HepG2 (cell line): ENCODE measurements at regions not wholly inside any gene's neighbourhood (a gene's known extent, or its start where the extent isn't known, plus 50 kb on each side); places are given as distances from the start of the nearest gene placed in this dataset.

Experiments used
- CEBPG ChIP-seq: IDR thresholded peaks from 2 replicates; pipeline ENCODE4 v1.6.1; 2016
- CHCHD3 ChIP-seq: sonication (generic); formaldehyde crosslinking; IDR thresholded peaks from 2 replicates; pipeline ENCODE4 v1.8.0; 2022; ENCODE audit warnings: mild to moderate bottlenecking, missing genetic modification reagents, moderate library complexity
- DR1 ChIP-seq: sonication (generic); formaldehyde crosslinking; IDR thresholded peaks from 2 replicates; pipeline ENCODE4 v1.8.0; 2021; ENCODE audit warnings: mild to moderate bottlenecking, missing genetic modification reagents, inconsistent platforms
- NFE2L2 ChIP-seq: fragments of 150-350 bp; IDR thresholded peaks from 2 replicates; pipeline ENCODE4 v1.6.1; 2014; ENCODE audit warnings: low read length
- PPARG ChIP-seq: conservative IDR thresholded peaks from 2 replicates; pipeline ENCODE4 v1.6.1; 2016; ENCODE audit warnings: missing biosample characterization, missing genetic modification reagents
- RFX1 ChIP-seq: fragments of 450-650 bp; IDR thresholded peaks from 2 replicates; pipeline ENCODE4 v1.6.1; 2017
- SNAPC5 ChIP-seq: sonication (generic); formaldehyde crosslinking; IDR thresholded peaks from 2 replicates; pipeline ENCODE4 v1.8.1; 2023; ENCODE audit warnings: mild to moderate bottlenecking, missing genetic modification reagents, borderline replicate concordance
- SRSF4 ChIP-seq: fragments of 200-400 bp; formaldehyde crosslinking; IDR thresholded peaks from one replicate; pipeline ENCODE4 v1.6.1; 2018; ENCODE audit warnings: mild to moderate bottlenecking, low read depth, low read length, moderate library complexity; ENCODE audit not compliant: poor library complexity, severe bottlenecking
- TOE1 ChIP-seq: sonication (generic); formaldehyde crosslinking; IDR thresholded peaks from 2 replicates; pipeline ENCODE4 v1.4.0; 2020; ENCODE audit warnings: mild to moderate bottlenecking, missing genetic modification reagents
- ZNF17 ChIP-seq: sonication (generic); formaldehyde crosslinking; IDR thresholded peaks from 2 replicates; pipeline ENCODE4 v1.5.0; 2020; ENCODE audit warnings: mild to moderate bottlenecking, missing genetic modification reagents
- ZNF225 ChIP-seq: sonication (generic); formaldehyde crosslinking; IDR thresholded peaks from 2 replicates; pipeline ENCODE4 v1.4.0; 2020; ENCODE audit warnings: mild to moderate bottlenecking, missing genetic modification reagents
- ZNF234 ChIP-seq: sonication (generic); formaldehyde crosslinking; conservative IDR thresholded peaks from 2 replicates; pipeline ENCODE4 v1.5.1; 2020; ENCODE audit warnings: mild to moderate bottlenecking, missing genetic modification reagents
- TF ChIP-seq, protein P1 (sequence below): sonication (generic); formaldehyde crosslinking; IDR thresholded peaks from 2 replicates; pipeline ENCODE4 v1.4.0; 2020; ENCODE audit warnings: missing genetic modification reagents, borderline replicate concordance
- TF ChIP-seq, protein P2 (sequence below): IDR thresholded peaks from 2 replicates; pipeline ENCODE4 v1.6.1; 2016; ENCODE audit warnings: mild to moderate bottlenecking
- TF ChIP-seq, protein P3 (sequence below): IDR thresholded peaks from 2 replicates; pipeline ENCODE4 v1.6.1; 2016; ENCODE audit warnings: low read depth, missing genetic modification reagents, missing compliant biosample characterization
- TF ChIP-seq, protein P4 (sequence below): sonication (generic); formaldehyde crosslinking; IDR thresholded peaks from 2 replicates; pipeline ENCODE4 v1.9.0; 2022; ENCODE audit warnings: missing genetic modification reagents, mild to moderate bottlenecking, borderline replicate concordance

DNA sequence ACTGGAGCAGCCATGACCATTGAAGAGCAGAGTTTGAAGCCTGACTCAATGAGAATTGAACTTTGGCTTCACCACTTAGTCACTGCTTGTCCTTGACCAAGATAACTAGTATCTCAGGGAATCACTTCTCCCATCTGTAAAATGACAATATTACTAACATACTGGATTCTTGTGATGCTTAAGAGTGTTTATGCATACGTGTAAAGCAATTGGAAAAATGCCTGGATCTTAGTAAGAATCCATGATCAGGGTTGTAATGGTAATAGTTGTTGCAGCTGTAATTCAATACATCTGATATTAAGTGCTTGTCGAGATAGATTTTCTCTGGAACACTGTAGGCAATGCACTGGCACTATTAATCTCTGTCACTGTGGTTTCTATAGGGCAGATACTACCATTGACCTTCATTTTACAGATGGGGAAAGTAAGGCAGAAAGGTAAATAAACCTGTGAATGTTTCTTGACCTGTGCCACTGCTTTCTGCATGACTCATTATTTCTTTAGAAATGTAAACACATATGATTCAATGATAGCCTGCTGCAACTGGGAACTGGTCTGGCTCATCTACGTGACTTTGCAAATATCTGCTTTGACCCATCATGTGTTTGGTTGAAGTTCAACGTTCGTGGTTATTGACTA lies 662.5 kb downstream of the PLA2G4A start (continued):
- TF ChIP-seq, protein P1, sequence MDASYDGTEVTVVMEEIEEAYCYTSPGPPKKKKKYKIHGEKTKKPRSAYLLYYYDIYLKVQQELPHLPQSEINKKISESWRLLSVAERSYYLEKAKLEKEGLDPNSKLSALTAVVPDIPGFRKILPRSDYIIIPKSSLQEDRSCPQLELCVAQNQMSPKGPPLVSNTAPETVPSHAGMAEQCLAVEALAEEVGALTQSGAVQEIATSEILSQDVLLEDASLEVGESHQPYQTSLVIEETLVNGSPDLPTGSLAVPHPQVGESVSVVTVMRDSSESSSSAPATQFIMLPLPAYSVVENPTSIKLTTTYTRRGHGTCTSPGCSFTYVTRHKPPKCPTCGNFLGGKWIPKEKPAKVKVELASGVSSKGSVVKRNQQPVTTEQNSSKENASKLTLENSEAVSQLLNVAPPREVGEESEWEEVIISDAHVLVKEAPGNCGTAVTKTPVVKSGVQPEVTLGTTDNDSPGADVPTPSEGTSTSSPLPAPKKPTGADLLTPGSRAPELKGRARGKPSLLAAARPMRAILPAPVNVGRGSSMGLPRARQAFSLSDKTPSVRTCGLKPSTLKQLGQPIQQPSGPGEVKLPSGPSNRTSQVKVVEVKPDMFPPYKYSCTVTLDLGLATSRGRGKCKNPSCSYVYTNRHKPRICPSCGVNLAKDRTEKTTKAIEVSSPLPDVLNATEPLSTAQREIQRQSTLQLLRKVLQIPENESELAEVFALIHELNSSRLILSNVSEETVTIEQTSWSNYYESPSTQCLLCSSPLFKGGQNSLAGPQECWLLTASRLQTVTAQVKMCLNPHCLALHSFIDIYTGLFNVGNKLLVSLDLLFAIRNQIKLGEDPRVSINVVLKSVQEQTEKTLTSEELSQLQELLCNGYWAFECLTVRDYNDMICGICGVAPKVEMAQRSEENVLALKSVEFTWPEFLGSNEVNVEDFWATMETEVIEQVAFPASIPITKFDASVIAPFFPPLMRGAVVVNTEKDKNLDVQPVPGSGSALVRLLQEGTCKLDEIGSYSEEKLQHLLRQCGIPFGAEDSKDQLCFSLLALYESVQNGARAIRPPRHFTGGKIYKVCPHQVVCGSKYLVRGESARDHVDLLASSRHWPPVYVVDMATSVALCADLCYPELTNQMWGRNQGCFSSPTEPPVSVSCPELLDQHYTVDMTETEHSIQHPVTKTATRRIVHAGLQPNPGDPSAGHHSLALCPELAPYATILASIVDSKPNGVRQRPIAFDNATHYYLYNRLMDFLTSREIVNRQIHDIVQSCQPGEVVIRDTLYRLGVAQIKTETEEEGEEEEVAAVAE: no peak
- TF ChIP-seq RFX1: no peak
- TF ChIP-seq, protein P2, sequence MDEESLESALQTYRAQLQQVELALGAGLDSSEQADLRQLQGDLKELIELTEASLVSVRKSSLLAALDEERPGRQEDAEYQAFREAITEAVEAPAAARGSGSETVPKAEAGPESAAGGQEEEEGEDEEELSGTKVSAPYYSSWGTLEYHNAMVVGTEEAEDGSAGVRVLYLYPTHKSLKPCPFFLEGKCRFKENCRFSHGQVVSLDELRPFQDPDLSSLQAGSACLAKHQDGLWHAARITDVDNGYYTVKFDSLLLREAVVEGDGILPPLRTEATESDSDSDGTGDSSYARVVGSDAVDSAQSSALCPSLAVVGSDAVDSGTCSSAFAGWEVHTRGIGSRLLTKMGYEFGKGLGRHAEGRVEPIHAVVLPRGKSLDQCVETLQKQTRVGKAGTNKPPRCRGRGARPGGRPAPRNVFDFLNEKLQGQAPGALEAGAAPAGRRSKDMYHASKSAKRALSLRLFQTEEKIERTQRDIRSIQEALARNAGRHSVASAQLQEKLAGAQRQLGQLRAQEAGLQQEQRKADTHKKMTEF: 0 out of 2 replicates have a peak, but pooled peaks have one; percentile 28
- TF ChIP-seq DR1: no peak
- TF ChIP-seq PPARG: no peak
- TF ChIP-seq ZNF17: no peak
- TF ChIP-seq SRSF4: no peak
- TF ChIP-seq SNAPC5 (CRISPR knock-in tag): no peak
- TF ChIP-seq CEBPG (CRISPR knock-in tag): no peak
- TF ChIP-seq ZNF234 (CRISPR knock-in tag): no peak
- no peak for TF ChIP-seq ZNF225 (CRISPR knock-in tag)
- TF ChIP-seq, protein P3, sequence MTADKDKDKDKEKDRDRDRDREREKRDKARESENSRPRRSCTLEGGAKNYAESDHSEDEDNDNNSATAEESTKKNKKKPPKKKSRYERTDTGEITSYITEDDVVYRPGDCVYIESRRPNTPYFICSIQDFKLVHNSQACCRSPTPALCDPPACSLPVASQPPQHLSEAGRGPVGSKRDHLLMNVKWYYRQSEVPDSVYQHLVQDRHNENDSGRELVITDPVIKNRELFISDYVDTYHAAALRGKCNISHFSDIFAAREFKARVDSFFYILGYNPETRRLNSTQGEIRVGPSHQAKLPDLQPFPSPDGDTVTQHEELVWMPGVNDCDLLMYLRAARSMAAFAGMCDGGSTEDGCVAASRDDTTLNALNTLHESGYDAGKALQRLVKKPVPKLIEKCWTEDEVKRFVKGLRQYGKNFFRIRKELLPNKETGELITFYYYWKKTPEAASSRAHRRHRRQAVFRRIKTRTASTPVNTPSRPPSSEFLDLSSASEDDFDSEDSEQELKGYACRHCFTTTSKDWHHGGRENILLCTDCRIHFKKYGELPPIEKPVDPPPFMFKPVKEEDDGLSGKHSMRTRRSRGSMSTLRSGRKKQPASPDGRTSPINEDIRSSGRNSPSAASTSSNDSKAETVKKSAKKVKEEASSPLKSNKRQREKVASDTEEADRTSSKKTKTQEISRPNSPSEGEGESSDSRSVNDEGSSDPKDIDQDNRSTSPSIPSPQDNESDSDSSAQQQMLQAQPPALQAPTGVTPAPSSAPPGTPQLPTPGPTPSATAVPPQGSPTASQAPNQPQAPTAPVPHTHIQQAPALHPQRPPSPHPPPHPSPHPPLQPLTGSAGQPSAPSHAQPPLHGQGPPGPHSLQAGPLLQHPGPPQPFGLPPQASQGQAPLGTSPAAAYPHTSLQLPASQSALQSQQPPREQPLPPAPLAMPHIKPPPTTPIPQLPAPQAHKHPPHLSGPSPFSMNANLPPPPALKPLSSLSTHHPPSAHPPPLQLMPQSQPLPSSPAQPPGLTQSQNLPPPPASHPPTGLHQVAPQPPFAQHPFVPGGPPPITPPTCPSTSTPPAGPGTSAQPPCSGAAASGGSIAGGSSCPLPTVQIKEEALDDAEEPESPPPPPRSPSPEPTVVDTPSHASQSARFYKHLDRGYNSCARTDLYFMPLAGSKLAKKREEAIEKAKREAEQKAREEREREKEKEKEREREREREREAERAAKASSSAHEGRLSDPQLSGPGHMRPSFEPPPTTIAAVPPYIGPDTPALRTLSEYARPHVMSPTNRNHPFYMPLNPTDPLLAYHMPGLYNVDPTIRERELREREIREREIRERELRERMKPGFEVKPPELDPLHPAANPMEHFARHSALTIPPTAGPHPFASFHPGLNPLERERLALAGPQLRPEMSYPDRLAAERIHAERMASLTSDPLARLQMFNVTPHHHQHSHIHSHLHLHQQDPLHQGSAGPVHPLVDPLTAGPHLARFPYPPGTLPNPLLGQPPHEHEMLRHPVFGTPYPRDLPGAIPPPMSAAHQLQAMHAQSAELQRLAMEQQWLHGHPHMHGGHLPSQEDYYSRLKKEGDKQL (CRISPR knock-in tag): no peak
- peak; percentile 76 for TF ChIP-seq NFE2L2
- TF ChIP-seq, protein P4, sequence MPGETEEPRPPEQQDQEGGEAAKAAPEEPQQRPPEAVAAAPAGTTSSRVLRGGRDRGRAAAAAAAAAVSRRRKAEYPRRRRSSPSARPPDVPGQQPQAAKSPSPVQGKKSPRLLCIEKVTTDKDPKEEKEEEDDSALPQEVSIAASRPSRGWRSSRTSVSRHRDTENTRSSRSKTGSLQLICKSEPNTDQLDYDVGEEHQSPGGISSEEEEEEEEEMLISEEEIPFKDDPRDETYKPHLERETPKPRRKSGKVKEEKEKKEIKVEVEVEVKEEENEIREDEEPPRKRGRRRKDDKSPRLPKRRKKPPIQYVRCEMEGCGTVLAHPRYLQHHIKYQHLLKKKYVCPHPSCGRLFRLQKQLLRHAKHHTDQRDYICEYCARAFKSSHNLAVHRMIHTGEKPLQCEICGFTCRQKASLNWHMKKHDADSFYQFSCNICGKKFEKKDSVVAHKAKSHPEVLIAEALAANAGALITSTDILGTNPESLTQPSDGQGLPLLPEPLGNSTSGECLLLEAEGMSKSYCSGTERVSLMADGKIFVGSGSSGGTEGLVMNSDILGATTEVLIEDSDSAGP (CRISPR knock-in tag): no peak
- no peak for TF ChIP-seq TOE1 (CRISPR knock-in tag)
- TF ChIP-seq CHCHD3 (CRISPR knock-in tag): no peak
